Suppressor macrophage (primary cell): ENCODE measurements at regions not wholly inside any gene's neighbourhood (a gene's known extent, or its start where the extent isn't known, plus 50 kb on each side); places are given as distances from the start of the nearest gene placed in this dataset.

Experiments
- DNase-seq, 4 experiments: peaks; one replicate each; pipeline ENCODE4 v3.0.0-alpha.2; 2020 to 2022

DNA sequence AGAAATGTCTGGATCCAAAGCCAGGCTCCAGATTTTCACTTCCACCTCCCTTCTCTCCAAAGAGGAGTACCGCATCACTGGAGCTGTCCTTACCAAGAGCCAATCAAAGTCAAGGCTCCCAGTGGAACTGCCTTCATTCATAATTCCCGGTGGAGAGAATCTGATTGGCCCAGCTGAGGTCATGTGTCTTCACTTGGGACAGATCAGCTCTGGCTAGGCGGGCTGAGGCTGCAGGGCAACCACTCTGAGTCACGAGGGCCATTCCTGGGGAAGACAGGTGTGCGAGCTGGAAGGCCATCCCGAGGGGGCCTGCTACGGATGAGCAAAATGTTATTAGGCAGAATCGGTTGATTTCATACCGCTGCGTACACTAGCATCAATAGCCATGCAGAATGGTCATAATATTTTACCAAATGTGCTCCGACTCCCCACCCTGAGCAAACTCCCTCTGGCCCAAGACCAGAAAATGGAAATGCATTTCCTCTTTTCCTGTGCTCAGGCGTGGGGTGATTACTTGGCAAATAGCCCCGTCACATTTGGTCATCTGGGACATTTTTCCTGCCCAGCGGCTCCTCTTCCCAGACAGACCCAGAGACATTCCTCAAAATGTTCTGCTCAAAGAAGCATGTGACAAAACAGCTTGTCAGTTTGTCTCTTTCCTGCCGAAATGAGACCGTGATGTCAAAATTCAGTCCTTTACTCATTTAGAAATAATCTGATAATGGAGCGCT is 111.1 kb downstream of the AIPL1 start:
- no peak for DNase-seq

DNA sequence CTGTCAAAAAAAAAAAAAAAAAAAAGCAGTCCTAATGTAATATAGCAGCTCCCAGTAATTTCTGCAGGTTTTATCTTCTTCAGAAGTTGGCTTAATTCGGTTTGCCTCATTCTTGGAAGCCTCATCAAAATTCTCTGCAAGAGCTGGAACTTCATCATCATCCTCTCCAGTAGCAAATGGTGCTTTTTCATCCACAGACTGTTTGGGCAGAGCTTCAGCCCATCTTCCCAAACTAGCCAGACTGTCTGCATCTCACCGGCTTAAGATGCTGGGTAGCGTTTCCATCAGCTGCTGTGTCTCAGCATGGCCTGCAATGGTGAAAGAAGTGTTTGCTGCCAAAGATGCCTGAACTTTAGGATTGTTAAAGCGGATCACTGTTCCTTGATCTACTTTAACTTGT is 112.6 kb downstream of the AIPL1 start:
- no peak for DNase-seq

DNA sequence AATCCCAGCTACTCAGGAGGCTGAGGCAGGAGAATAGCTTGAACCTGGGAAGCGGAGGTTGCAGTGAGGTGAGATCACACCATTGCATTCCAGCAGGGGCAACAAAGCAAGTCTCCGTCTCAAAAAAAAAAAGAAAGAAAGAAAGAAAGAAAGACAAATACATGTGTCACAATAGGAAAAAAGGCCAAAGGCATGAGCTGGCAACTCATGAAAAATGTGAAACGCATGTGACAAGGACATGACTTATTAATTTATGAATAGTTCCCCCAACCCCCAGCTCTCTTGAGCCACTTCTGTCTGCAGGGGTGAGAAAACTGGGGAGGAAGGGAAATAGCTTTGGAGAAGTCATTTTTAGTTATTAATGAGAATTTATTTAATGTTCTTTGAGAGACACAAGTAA is 120.6 kb downstream of the AIPL1 start:
- peak in 1 of 4 experiments; percentile 1 for DNase-seq

- DNase-seq = no peak
These were observed 121.1 kb downstream of the AIPL1 start for GRCh38 chr17:6313835-6314234.

DNA sequence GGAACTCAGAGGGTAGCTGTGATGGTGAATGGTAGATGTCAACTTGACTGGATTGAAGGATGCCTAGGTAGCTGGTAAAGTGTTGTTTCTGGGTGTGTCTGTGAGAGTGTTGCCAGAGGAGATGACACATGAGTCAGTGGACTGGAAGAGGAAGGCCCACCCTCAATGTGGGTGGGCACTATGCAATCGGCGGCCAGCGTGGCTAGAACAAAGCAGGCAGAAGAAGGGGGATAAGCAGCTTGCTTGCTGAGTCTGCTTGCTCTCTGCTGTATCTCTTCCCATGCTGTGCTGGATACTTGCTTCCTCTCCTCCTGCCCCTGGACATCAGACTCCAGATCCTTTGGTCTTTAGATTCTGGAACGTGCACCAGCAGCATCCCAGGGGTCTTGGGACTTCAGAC is 128.1 kb downstream of the AIPL1 start:
- DNase-seq = peak in 2 of 4 experiments; percentile 1 to 4

DNA sequence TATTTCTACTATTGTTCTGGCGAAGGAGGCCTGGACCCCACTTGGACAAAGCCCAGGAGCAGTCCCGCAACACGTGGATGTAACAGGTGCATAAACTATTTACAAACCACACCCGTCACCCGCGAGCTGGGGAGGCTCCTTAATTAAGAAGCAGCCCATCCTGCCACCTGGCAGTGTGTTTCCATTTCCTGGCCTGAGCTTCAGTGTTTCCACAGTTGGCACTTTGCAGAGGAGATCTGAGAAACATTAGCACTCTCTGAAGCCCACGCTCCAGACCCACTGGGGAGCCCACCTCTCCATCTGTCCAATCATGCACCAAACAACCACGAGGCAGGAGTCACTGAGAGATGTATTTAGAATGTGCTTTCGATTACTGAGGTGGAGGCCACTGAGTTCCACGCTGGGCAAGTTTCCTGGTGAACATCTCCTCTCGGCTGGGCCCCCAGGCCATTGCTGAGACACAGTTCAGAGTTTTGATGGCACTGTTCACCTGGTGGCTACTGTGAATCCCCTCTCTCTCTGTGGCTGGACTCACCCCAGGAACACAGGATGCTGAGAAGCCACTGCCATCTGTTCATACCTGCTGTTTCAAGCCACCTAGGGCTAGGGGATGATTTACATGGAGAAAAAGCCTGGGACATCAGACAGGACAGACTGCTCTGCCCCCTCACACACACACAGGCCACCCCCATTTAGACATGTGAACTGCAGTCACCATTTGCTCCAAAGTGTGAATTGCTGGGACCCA is 129.1 kb downstream of the AIPL1 start:
- DNase-seq = no peak

DNA sequence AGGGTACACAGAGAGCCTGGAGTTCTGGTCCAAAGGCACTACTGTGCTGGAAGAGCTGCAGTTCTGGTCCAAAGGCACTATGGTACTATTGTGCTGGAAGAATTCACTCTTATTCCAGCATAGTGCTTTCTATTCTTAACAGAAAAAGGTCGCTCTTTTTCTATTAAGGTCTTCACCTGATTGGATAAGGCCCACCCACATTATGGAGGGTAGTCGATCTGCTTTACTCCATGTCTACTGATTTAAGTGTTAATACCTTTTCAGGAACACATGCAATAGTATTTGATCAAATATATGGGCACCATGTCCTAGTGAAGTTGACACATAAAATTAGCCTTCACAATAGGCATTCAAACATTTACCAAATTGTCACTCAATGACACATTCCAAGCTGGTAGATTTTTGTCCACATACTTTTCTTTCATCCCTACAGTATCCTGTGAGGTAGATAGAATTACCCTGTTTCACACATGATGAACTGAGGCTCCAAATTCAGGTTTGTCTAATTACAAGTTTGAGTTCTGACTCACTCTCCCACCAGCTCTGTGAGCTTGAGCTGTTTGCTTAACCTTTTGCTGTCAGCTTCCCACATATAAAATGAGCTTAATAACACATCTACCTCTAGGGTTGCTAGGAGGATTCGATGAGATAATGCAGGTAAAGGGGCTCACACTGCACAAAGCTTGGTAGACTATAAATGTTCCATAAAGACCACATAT is 129.9 kb downstream of the AIPL1 start:
- DNase-seq = no peak

DNA sequence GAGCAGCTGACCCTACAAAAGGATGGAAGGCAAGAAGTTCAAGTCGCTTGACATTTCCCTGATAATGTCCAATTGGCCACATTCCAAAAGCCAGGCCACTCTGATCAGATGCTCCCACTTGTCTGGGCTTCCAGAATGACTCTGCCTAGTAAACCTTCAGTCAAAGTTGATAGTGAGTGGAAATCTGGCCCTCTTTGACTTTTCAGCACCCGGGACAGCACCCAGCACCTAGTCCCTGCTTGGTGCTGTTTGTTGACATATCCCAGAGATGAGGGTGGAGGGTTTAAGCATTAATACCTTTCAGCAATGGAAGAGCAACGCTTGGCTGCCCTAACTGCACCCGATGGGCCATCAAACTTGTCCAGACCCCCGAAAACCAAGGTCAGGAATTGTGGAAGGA is 131.3 kb downstream of the AIPL1 start:
- DNase-seq = peak in 3 of 4 experiments; percentile 4 to 45 (median 38)

- no peak for DNase-seq
These were observed 135.6 kb downstream of the AIPL1 start for GRCh38 chr17:6299275-6299674.

DNA sequence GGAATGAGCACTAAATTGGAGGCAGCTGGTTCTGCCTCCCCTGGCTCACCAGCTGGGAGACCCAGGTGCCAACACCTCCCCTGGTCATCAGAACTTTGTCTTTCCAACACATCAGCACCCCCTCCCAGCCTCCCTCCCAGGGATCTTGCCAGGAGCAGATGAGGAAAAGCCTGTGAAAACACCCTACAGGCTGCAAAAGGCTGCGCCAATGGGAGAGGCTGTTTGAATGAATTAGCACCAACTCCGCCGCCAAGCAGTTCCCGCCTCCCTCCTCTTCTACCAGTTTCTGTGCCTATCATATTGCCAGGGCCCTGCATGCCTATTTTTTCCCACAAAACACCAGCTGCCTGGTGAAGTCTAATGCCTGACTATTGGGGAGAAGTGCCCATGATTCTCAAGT is 137.0 kb downstream of the AIPL1 start:
- DNase-seq = no peak

GRCh38 chr17:6297119-6297518 is 137.8 kb downstream of the AIPL1 start:
- DNase-seq = no peak

GRCh38 chr17:6290488-6291196 is 144.3 kb downstream of the AIPL1 start:
- DNase-seq = no peak

GRCh38 chr17:6286233-6286632 is 148.7 kb downstream of the AIPL1 start:
- no peak for DNase-seq

- DNase-seq = no peak
These were observed 149.4 kb downstream of the AIPL1 start for GRCh38 chr17:6285486-6285885.

GRCh38 chr17:6279659-6280058 is 155.3 kb downstream of the AIPL1 start:
- DNase-seq = no peak

DNA sequence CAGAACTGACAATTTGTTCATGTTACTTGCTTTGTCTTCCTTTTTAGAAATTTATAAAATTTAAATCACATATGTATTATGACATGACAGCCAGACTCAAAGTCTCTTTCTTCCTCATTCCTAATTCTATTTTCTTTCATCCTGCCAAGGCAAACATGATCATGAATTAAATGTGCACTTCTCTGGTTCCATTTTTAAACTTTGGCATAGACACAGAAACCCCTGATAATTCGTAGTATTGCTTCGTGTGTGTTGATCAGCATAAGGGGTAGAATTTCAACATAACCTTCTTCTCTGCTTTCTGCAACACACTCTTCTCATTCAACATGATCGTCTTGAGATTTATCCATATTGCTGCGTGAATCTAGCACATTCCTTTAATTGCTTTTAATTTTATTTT is 156.5 kb downstream of the AIPL1 start:
- no peak for DNase-seq

DNA sequence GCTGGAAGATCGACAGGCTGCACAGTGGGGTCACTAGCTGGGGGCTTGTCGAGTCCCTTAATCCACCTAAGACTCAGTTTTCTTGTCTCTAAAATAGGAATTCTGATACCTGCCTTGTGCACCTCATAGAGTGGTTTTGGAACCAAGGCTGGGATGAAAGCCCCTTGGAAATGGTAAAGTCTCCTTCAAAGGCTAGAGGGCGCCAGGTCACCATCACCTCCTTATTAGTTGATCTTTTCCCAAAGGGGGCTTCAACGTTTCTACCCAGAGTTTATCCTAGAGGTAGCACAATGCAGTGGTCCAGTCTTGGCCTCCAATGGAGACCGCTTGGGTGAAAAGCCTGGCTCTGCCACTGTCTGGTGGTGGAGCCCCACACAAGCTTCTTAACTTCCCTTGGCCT is 158.2 kb downstream of the AIPL1 start:
- no peak for DNase-seq

DNA sequence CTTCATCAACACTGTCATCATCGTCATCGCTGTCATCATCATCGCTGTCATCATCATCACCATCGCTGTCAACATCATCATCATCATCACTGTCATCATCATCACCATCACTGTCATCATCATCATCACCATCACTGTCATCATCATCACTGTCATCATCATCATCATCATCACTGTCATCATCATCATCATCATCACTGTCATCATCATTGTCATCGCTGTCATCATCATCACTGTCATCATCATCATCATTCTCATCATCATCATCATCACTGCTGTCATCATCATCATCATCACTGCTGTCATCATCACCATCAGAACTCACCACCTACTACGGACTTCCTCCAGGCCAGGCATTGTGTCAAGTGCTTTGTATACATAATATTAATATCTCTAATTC is 160.6 kb downstream of the AIPL1 start:
- DNase-seq = no peak

- peak; percentile 30 to 70 (median 46) for DNase-seq
These were observed 165.4 kb downstream of the AIPL1 start for GRCh38 chr17:6269478-6269877.

DNA sequence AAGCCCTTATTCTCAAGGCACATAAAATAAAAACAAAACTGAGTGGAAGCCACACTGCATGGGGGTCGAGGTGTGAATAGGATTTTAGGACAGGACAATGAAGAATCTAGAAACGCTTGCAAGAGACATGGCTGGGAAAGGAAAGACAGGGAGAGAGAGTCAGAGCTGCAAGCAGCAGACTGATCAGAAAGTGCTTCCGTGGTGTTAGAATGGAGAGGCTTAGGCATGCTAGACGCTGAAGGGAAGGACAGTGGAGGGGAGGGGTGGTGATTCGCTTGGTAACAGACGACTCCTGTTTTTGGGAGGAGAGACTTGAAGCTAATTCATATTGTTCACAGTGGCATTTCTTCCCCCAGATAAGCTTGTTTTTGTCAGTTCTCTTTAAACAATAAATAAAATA is 173.5 kb downstream of the AIPL1 start:
- no peak for DNase-seq

- DNase-seq = no peak
These were observed 175.0 kb downstream of the AIPL1 start for GRCh38 chr17:6259899-6260298.

DNA sequence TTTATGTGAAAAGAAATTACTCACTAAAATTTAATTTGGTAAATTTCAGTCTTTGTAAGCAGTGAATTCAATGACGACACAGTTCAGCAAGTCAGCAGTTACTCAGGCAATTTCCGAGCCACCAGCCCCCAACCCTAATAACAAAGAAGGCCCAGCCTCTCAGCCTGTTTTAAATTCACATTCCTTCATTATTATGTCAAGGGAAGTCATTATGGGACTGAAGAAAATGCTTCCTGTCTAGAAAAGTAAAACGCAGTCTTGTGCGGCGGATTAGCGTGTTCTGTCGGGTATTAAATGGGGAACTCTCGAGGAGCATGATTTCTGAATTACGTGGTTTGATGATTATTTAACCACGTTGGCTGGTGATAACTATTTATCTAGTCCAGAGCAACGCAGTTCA is 177.6 kb downstream of the AIPL1 start:
- no peak for DNase-seq

DNA sequence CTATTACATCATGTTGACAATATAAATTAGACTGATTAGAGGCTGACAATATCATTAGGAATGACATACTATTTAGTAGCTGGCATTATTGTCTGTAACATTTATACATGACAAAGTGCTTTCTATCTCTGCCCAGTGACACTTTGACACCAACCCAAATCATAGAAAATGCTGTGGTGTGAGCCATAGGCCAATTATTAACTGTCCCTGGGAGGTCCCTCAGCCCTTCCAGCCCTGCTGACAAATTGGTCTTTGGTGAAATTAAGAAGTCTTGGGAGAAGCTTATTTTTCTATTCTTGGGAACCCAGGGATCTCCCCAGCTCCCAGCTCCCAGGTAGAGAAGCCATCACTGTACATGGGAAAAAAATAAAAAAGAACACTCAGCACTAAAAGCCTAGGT is 179.6 kb downstream of the AIPL1 start:
- DNase-seq = no peak
